ENCODE measurements at regions not wholly inside any gene's neighbourhood (a gene's known extent, or its start where the extent isn't known, plus 50 kb on each side); places are given as distances from the start of the nearest gene placed in this dataset.

GRCh38 chr10:32197423-32197822, 141.2 kb upstream of the KIF5B start:
- TF ChIP-seq CTCF (IDR thresholded peaks at IDR 0.05): no peak
- no peak for TF ChIP-seq POLR2A (IDR thresholded peaks at IDR 0.05)

Measured in heart left ventricle (tissue), 13 donors.